Sigmoid colon (tissue), 4 donors: ENCODE measurements at regions not wholly inside any gene's neighbourhood (a gene's known extent, or its start where the extent isn't known, plus 50 kb on each side); places are given as distances from the start of the nearest gene placed in this dataset.

ENCODE experiments used
- CTCF ChIP-seq, 4 experiments: fragments of 450-650 bp in 3 of 4; fragments of 200-600 bp in 1 of 4; IDR thresholded peaks; one replicate each; pipeline ENCODE4 v1.5.1; 2016 to 2019; ENCODE audit warnings: antibody characterized with exemption in 4 of 4, mild to moderate bottlenecking in 3 of 4, moderate library complexity in 2 of 4
- EP300 ChIP-seq, 4 donors: sonication (generic); formaldehyde crosslinking; IDR thresholded peaks; one replicate each; pipeline ENCODE4 v1.6.1; 2017; ENCODE audit warnings: antibody characterized with exemption in 4 of 4
- POLR2A ChIP-seq, 2 donors: fragments of 450-650 bp; IDR thresholded peaks; one replicate each; pipeline ENCODE4 v1.6.1; 2016; ENCODE audit warnings: antibody characterized with exemption in 2 of 2, mild to moderate bottlenecking in 2 of 2, moderate library complexity in 2 of 2
- POLR2AphosphoS5 ChIP-seq, 4 donors: sonication (generic); formaldehyde crosslinking; IDR thresholded peaks; one replicate each; pipeline ENCODE4 v1.6.1; 2017; ENCODE audit warnings: antibody characterized with exemption in 4 of 4

GRCh38 chr1:94765958-94766357, 54.2 kb upstream of the SLC44A3 start:
- TF ChIP-seq CTCF (IDR thresholded peaks at IDR 0.05) (no peak), POLR2A (IDR thresholded peaks at IDR 0.05) (no peak), POLR2AphosphoS5 (IDR thresholded peaks at IDR 0.05) (no peak), EP300 (IDR thresholded peaks at IDR 0.05) (no peak)
